Gastroesophageal sphincter (tissue), 3 donors: ENCODE measurements at regions not wholly inside any gene's neighbourhood (a gene's known extent, or its start where the extent isn't known, plus 50 kb on each side); places are given as distances from the start of the nearest gene placed in this dataset.

Source experiments
- CTCF ChIP-seq, 4 experiments: fragments of 200-600 bp in 2 of 4; fragments of 450-650 bp in 2 of 4; sonication (generic) in 1 of 4; IDR thresholded peaks; one replicate each; pipeline ENCODE4 v1.5.1; 2017 to 2019; ENCODE audit warnings: antibody characterized with exemption in 4 of 4, mild to moderate bottlenecking in 2 of 4, moderate library complexity in 2 of 4
- POLR2A ChIP-seq, 2 donors: fragments of 450-650 bp; IDR thresholded peaks; one replicate each; pipeline ENCODE4 v1.6.1; 2017; ENCODE audit warnings: antibody characterized with exemption in 2 of 2, mild to moderate bottlenecking in 2 of 2, moderate library complexity in 1 of 2

DNA sequence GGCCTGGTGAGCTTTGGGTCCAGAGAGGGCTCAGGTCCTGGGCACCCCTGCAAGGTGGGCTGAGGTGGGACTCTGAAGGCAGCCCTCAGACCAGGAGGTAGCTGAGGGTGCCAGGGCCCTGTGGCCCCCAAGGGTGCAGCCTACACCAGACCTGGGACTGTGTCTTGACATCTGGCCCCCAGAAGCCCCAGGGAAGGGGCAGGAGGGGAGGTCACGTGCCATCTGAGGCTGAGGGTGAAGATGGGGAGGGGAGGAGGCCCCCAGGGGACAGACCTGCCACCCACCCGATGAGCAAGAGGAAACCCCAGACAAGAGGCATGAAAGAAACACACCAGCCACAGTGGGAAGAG, 520.2 kb downstream of the BRD1 start:
- no peak for TF ChIP-seq CTCF (IDR thresholded peaks at IDR 0.05)
- no peak for TF ChIP-seq POLR2A (IDR thresholded peaks at IDR 0.05)
